ENCODE measurements at regions not wholly inside any gene's neighbourhood (a gene's known extent, or its start where the extent isn't known, plus 50 kb on each side); places are given as distances from the start of the nearest gene placed in this dataset.

DNA sequence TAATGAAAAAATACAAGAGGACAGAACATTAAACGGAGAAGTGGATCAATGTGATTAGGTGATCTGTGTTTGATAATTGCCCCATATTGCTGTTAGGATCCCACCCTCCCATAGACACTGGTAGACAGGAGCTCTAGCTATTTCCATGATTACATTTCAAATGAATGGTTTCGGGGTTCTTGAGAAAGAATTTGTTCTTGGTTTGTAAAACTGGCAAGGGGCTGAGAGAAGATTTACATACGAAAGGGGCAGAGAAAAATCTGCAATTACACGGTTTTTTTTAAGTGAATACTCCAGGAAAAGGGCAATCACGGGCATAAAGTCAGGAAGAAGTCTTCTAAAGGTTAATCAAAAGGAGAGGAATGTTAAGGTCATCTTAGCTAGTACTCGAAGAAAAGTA lies 2125.7 kb upstream of the PCDH20 start:
- no peak for TF ChIP-seq YY1 (IDR thresholded peaks at IDR 0.05; ENCODE audit: insufficient read depth, insufficient read length)
- TF ChIP-seq ZNF274 (IDR thresholded peaks at IDR 0.05; ENCODE audit: low read depth, low read length) = no peak
- TF ChIP-seq SUZ12 (IDR thresholded peaks at IDR 0.05; ENCODE audit: extremely low read depth, insufficient read depth, insufficient read length) = no peak
